Heart left ventricle (tissue), 16 donors: ENCODE measurements at regions not wholly inside any gene's neighbourhood (a gene's known extent, or its start where the extent isn't known, plus 50 kb on each side); places are given as distances from the start of the nearest gene placed in this dataset.

Source experiments
- ATAC-seq, 4 donors: fragments of 200-7000 bp; cut with Tn5 transposase; one replicate each; pipeline ENCODE4 v1.9.1; 2020 to 2022; ENCODE audit warnings: moderate library complexity in 4 of 4, mild to moderate bottlenecking in 3 of 4, moderate number of reproducible peaks in 1 of 4
- DNase-seq, 5 donors: peaks; one replicate each; pipeline ENCODE4 v3.0.0-alpha.2; 2020
- H3K27ac ChIP-seq, 12 donors: fragments of 200-600 bp; sonication (generic) in 4 of 12; one replicate each; pipeline versions ENCODE4 v1.5.0 to v1.8.0; 2016 to 2022; ENCODE audit warnings: mild to moderate bottlenecking in 2 of 12
- H3K27me3 ChIP-seq, 9 donors: fragments of 200-600 bp; sonication (generic) in 2 of 9; one replicate each; pipeline versions ENCODE4 v1.5.1 to v1.8.0; 2016 to 2022; ENCODE audit warnings: mild to moderate bottlenecking in 3 of 9
- H3K36me3 ChIP-seq, 9 donors: fragments of 200-600 bp; sonication (generic) in 2 of 9; one replicate each; pipeline versions ENCODE4 v1.5.0 to v1.8.0; 2018 to 2022; ENCODE audit warnings: mild to moderate bottlenecking in 2 of 9
- H3K4me1 ChIP-seq, 12 donors: fragments of 200-600 bp; sonication (generic) in 4 of 12; one replicate each; pipeline versions ENCODE4 v1.5.0 to v1.8.0; 2016 to 2022; ENCODE audit warnings: mild to moderate bottlenecking in 3 of 12
- H3K4me3 ChIP-seq, 12 donors: fragments of 200-600 bp; sonication (generic) in 4 of 12; one replicate each; pipeline versions ENCODE4 v1.5.0 to v1.8.0; 2017 to 2022; ENCODE audit warnings: mild to moderate bottlenecking in 9 of 12, moderate library complexity in 4 of 12
- H3K9me3 ChIP-seq, 12 donors: fragments of 200-600 bp; sonication (generic) in 4 of 12; one replicate each; pipeline versions ENCODE4 v1.5.0 to v1.8.0; 2016 to 2022; ENCODE audit warnings: mild to moderate bottlenecking in 1 of 12
- POLR2A ChIP-seq, 2 donors: fragments of 450-650 bp; IDR thresholded peaks; one replicate each; pipeline ENCODE4 v1.6.1; 2017; ENCODE audit warnings: antibody characterized with exemption in 2 of 2, mild to moderate bottlenecking in 2 of 2, moderate library complexity in 2 of 2
- WGBS, 4 donors: extraction: QIAGEN DNeasy Blood & Tissue Kit in 2 of 4; methylation state at CpG; one replicate each; pipeline versions ENCODE4 v1.1.5 to v1.1.7; 2013 to 2018; 5-methylcytosine and 5-hydroxymethylcytosine counted together
- intact Hi-C, 10 donors: fragments of 100-400 bp; cut with DNase I; formaldehyde crosslinking; loops; one replicate each; pipeline versions ENCODE4 v1.11.1 to v1.14.2; 2022
- TF ChIP-seq, protein P1 (sequence below), 12 donors: fragments of 200-600 bp; sonication (generic) in 4 of 12; IDR thresholded peaks; one replicate each; pipeline versions ENCODE4 v1.5.0 to v1.8.0; 2018 to 2022; ENCODE audit warnings: antibody characterized with exemption in 12 of 12, mild to moderate bottlenecking in 5 of 12
- donor health status: ischemic (EF 13 %, LVEDD 7.1; RV severe dilation, severe dysfunction).
- donor health status: healthy with polysubstance abuse.
- donor health status: DM: no; HTN: yes; CAD: no.
- donor health status: DM: no; HTN: no; CAD: no.
- donor health status: ischemic (EF 25% LVEDD 6.9; RV normal size, moderate dysfunction).
- donor health status: ischemic (EF 25% LVEDD 5.7; RV mildly dilated, moderate dysfunction).
- donor health status: healthy.
- donor health status: DM: yes; HTN: yes; CAD: no.
- donor health status: ischemic (EF 35%, LVEDD 5.7; RV mildly dilated, moderate dysfunction).
- donor health status: nonischemic (EF 11% LVEDD 7.7; RV severe dilation, severe dysfunction).
- donor health status: DM: yes; HTN: yes; CAD: no.
- donor health status: PGD.
- donor health status: ischemic (EF 29% LVEDD 5.4; RV normal size, mild dysfunction).
- donor health status: nonischemic (EF 23%, LVEDD 6.1; RV moderate dilation, normal function).

DNA sequence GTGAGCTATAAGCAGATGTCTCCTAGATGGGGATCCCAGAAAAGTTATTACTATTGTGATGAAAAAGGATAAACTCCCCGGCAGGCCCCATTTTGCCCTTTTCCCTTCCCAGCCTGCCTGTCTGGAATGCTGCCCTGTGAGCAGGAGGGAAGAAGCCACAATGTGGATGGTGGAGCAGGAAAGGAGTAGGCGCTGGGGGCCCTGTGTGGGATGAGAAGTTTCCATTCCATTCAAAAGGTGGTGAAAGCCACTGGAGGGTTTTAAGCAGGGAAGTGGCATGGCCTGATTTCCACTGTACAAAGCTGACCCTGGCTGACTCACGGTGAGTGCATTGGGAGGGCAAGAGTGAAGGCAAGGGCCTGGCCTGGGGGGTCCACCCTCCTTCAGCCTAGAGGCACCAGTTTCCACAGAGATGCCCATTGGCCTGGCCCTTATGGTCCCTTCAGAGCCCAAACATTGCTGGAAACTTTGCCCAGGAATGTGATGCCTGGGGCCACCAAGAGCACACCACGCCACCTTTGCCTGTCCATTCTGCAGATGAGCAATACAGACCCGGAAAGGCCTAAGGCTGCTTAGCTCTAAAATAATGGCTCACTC, 206.9 kb downstream of the RPLP1 start:
- Histone ChIP-seq H3K4me1 (peaks cover 0 to 9% (median 0%) of the 10 kb centered on the region in 12 donors), H3K4me3 (no peak overlapping the region), H3K27ac (no peak overlapping the region), H3K9me3 (no peaks in the 10 kb centered on the region), H3K27me3 (peaks cover 0 to 42% (median 7%) of the 10 kb centered on the region in 9 donors), H3K36me3 (no peaks in the 10 kb centered on the region)
- DNase-seq = no peak
- 84 to 90% (median 86%) methylated on average over 4 to 5 of the region's 5 CpGs for WGBS, 4 donors
- intact Hi-C loops = no loop called here
- no peak for TF ChIP-seq POLR2A (IDR thresholded peaks at IDR 0.05)
- TF ChIP-seq, protein P1, sequence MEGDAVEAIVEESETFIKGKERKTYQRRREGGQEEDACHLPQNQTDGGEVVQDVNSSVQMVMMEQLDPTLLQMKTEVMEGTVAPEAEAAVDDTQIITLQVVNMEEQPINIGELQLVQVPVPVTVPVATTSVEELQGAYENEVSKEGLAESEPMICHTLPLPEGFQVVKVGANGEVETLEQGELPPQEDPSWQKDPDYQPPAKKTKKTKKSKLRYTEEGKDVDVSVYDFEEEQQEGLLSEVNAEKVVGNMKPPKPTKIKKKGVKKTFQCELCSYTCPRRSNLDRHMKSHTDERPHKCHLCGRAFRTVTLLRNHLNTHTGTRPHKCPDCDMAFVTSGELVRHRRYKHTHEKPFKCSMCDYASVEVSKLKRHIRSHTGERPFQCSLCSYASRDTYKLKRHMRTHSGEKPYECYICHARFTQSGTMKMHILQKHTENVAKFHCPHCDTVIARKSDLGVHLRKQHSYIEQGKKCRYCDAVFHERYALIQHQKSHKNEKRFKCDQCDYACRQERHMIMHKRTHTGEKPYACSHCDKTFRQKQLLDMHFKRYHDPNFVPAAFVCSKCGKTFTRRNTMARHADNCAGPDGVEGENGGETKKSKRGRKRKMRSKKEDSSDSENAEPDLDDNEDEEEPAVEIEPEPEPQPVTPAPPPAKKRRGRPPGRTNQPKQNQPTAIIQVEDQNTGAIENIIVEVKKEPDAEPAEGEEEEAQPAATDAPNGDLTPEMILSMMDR (IDR thresholded peaks at IDR 0.05) = no peak
- no peak for ATAC-seq

DNA sequence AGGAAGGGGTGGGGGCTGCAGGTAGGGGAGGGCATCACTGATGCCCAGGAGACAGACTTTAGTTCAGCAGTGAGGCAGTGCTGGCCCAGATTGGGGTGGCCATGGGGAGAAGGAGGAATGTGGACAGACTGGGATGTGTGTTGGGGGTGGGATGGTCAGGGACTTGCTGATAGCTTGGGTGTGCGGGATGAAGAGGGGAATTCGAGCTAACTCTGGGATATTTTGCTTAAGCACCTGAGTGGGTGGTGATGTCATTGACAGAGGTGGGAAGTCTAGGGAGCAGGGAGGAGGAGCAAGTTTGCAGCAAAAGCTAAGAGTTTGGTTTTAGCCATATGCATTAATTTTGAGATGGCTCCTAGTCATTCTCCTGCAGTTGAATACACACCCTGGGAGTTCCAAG, 207.5 kb downstream of the RPLP1 start:
- no peak overlapping the region for H3K4me3 ChIP-seq
- WGBS, 4 donors = 83 to 91% (median 87%) methylated on average over 2 of the region's 2 CpGs
- TF ChIP-seq, protein P1 (IDR thresholded peaks at IDR 0.05) = no peak
- TF ChIP-seq POLR2A (IDR thresholded peaks at IDR 0.05) = no peak
- peaks cover 0 to 43% (median 7%) of the 10 kb centered on the region in 9 donors for H3K27me3 ChIP-seq
- no peak overlapping the region for H3K27ac ChIP-seq
- no peak for DNase-seq
- peaks cover 0 to 9% (median 0%) of the 10 kb centered on the region in 12 donors for H3K4me1 ChIP-seq
- H3K36me3 ChIP-seq = no peaks in the 10 kb centered on the region
- H3K9me3 ChIP-seq = no peaks in the 10 kb centered on the region
- intact Hi-C loops = no loop called here
- ATAC-seq = no peak

DNA sequence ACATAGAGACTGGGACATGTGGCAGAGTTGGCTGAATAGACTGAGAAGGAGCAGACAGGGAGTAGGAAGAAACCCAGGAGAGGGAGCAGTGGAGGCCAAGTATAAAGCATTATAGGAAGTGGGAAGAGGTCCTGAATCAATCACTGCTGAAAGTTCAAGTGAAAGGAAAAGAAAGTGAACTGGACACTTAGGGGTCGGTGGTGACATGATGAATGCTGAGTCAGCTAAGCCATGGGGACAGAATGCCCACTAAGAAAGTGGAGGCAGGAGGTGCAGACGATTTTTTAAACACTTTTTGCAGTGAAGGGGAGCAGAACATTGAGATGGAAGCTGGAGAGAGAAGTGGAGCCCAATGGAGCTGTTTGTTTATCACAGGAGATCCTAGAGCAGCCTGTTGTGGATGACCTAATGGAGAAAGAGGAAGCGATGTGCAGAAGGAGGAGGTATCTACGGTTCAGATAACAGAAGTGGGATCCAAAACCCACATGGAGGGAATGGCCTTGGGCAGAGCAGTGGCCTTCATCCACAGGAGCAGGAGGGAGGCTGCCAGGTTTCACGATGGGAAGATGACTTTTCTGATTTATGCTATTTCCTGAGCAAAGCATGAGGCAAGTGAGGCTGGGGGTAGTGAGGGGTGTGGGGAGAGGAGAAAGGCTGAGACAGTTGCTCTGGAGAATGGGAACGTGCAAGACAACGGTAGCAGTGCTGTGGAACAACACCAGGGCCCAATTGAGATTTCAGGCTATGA, 208.2 kb downstream of the RPLP1 start:
- DNase-seq (no peak), ATAC-seq (no peak)
- H3K36me3 ChIP-seq = no peaks in the 10 kb centered on the region
- H3K27me3 ChIP-seq = peaks cover 0 to 41% (median 7%) of the 10 kb centered on the region in 9 donors
- no peaks in the 10 kb centered on the region for H3K9me3 ChIP-seq
- peaks cover 0 to 15% (median 3%) of the 10 kb centered on the region in 12 donors for H3K4me1 ChIP-seq
- intact Hi-C loops = no loop called here
- no peak for TF ChIP-seq POLR2A (IDR thresholded peaks at IDR 0.05)
- TF ChIP-seq, protein P1 (IDR thresholded peaks at IDR 0.05) = no peak
- 59 to 64% (median 63%) methylated on average over 7 of the region's 7 CpGs for WGBS, 4 donors
- no peak overlapping the region for H3K27ac ChIP-seq
- no peak overlapping the region for H3K4me3 ChIP-seq

DNA sequence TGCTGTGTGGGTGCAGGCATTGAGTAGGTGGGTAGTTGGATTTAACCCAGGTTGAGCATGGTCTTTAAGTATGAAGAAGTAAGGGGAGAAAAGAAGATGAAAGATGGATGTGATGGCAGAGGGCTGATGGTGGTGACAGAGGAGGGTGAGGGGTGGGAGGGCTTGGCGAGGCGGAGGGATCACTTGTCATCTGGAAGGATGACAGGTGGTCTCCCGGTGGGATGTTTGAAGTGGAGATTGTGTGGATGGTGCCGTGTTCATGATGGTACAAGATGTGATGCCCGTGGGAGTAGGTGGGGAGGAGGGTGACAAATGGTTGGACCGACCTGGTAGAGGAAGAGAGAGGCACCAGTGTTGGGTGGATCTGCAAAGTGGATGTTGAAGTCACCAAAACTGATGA, 208.8 kb downstream of the RPLP1 start:
- Histone ChIP-seq H3K36me3 (no peaks in the 10 kb centered on the region), H3K27me3 (peaks cover 0 to 43% (median 9%) of the 10 kb centered on the region in 9 donors), H3K9me3 (no peaks in the 10 kb centered on the region), H3K4me1 (peaks cover 0 to 21% (median 4%) of the 10 kb centered on the region in 12 donors), H3K27ac (no peak overlapping the region), H3K4me3 (no peak overlapping the region)
- TF ChIP-seq POLR2A (IDR thresholded peaks at IDR 0.05) = no peak
- TF ChIP-seq, protein P1 (IDR thresholded peaks at IDR 0.05) = no peak
- ATAC-seq = no peak
- intact Hi-C loops = no loop called here
- WGBS, 4 donors = 64 to 79% (median 72%) methylated on average over 6 of the region's 6 CpGs
- DNase-seq = no peak
